Esophagus muscularis mucosa (tissue), 4 donors: ENCODE measurements at regions not wholly inside any gene's neighbourhood (a gene's known extent, or its start where the extent isn't known, plus 50 kb on each side); places are given as distances from the start of the nearest gene placed in this dataset.

Experiments used
- DNase-seq: peaks from one replicate; pipeline ENCODE4 v3.0.0-alpha.2; 2017; ENCODE audit errors: extremely low spot score
- H3K27ac ChIP-seq, 4 donors: fragments of 200-600 bp; sonication (generic); replicated peaks in 1 of 4; 1 replicate in 3 of 4; 2 replicates in 1 of 4; pipeline ENCODE4 v1.5.1; 2016 to 2019; ENCODE audit warnings: mild to moderate bottlenecking in 1 of 4
- H3K27me3 ChIP-seq, 4 donors: fragments of 200-600 bp; sonication (generic); one replicate each; pipeline versions ENCODE4 v1.5.1 to v1.6.0; 2016 to 2019
- H3K36me3 ChIP-seq, 4 donors: fragments of 200-600 bp; sonication (generic); one replicate each; pipeline ENCODE4 v1.5.1; 2016 to 2019
- H3K4me1 ChIP-seq, 4 donors: fragments of 200-600 bp; sonication (generic); one replicate each; pipeline ENCODE4 v1.5.1; 2016 to 2019
- H3K4me3 ChIP-seq, 4 donors: fragments of 200-600 bp; sonication (generic); 1 replicate in 2 of 4; 2 replicates in 2 of 4; pipeline ENCODE4 v1.5.1; 2016 to 2019; ENCODE audit warnings: mild to moderate bottlenecking in 4 of 4, moderate library complexity in 1 of 4
- H3K9me3 ChIP-seq, 4 donors: fragments of 200-600 bp; sonication (generic); 1 replicate in 3 of 4; 2 replicates in 1 of 4; pipeline ENCODE4 v1.5.1; 2016 to 2019
- CTCF ChIP-seq, 3 experiments: fragments of 200-600 bp in 2 of 3; fragments of 450-650 bp in 1 of 3; sonication (generic) in 2 of 3; IDR thresholded peaks; one replicate each; pipeline ENCODE4 v1.5.1; 2017 to 2019; ENCODE audit warnings: antibody characterized with exemption in 3 of 3, mild to moderate bottlenecking in 2 of 3, moderate library complexity in 1 of 3
- EP300 ChIP-seq: sonication (generic); formaldehyde crosslinking; IDR thresholded peaks from one replicate; pipeline ENCODE4 v1.6.1; 2017; ENCODE audit warnings: antibody characterized with exemption
- POLR2A ChIP-seq: fragments of 450-650 bp; IDR thresholded peaks from one replicate; pipeline ENCODE4 v1.6.1; 2017; ENCODE audit warnings: antibody characterized with exemption, moderate library complexity, mild to moderate bottlenecking, low read depth
- POLR2AphosphoS5 ChIP-seq, 2 donors: sonication (generic); formaldehyde crosslinking; IDR thresholded peaks; one replicate each; pipeline ENCODE4 v1.6.1; 2017; ENCODE audit warnings: antibody characterized with exemption in 2 of 2
- WGBS: methylation state at CpG from one replicate; pipeline ENCODE4 v1.1.5; 2018; 5-methylcytosine and 5-hydroxymethylcytosine counted together
- intact Hi-C: fragments of 100-400 bp; cut with DNase I; formaldehyde crosslinking; loops from one replicate; pipeline ENCODE4 v1.15.1; 2023

- intact Hi-C loops, result no loop called here
- H3K4me1 ChIP-seq, result no peaks in the 10 kb centered on the region
- no peaks in the 10 kb centered on the region for H3K9me3 ChIP-seq
- DNase-seq, result no peak
- H3K27ac ChIP-seq, result no peak overlapping the region
- H3K27me3 ChIP-seq, result peaks cover 0 to 22% (median 0%) of the 10 kb centered on the region in 4 donors
- no peak overlapping the region for H3K4me3 ChIP-seq
- no peaks in the 10 kb centered on the region for H3K36me3 ChIP-seq
- TF ChIP-seq POLR2AphosphoS5 (IDR thresholded peaks at IDR 0.05) (no peak), EP300 (no peak), CTCF (IDR thresholded peaks at IDR 0.05) (no peak), POLR2A (no peak)
- WGBS, result 80% methylated on average over 15 of the region's 16 CpGs
These were observed 658.5 kb downstream of the BRD1 start for GRCh38 chr22:49169074-49169744.

- no peak overlapping the region for H3K4me3 ChIP-seq
- TF ChIP-seq CTCF (IDR thresholded peaks at IDR 0.05) (no peak), POLR2A (no peak), POLR2AphosphoS5 (IDR thresholded peaks at IDR 0.05) (no peak), EP300 (no peak)
- peaks cover 0 to 31% (median 0%) of the 10 kb centered on the region in 4 donors for H3K27me3 ChIP-seq
- no peak overlapping the region for H3K27ac ChIP-seq
- H3K4me1 ChIP-seq, result no peaks in the 10 kb centered on the region
- no peaks in the 10 kb centered on the region for H3K9me3 ChIP-seq
- no peak for DNase-seq
- intact Hi-C loops, result no loop called here
- WGBS, result 87% methylated on average over 34 of the region's 34 CpGs
- no peaks in the 10 kb centered on the region for H3K36me3 ChIP-seq
These were observed 659.4 kb downstream of the BRD1 start for GRCh38 chr22:49168219-49168813.

- H3K36me3 ChIP-seq, result no peaks in the 10 kb centered on the region
- no peak overlapping the region for H3K27ac ChIP-seq
- 70% methylated on average over 11 of the region's 11 CpGs for whole genome bisulfite sequencing
- no peaks in the 10 kb centered on the region for H3K9me3 ChIP-seq
- H3K4me3 ChIP-seq, result no peak overlapping the region
- H3K4me1 ChIP-seq, result no peaks in the 10 kb centered on the region
- no peak for TF ChIP-seq EP300
- TF ChIP-seq POLR2A, result no peak
- TF ChIP-seq POLR2AphosphoS5 (IDR thresholded peaks at IDR 0.05), result no peak
- TF ChIP-seq CTCF (IDR thresholded peaks at IDR 0.05), result no peak
- no peak for DNase-seq
- intact Hi-C loops, result no loop called here
- peaks cover 0 to 42% (median 0%) of the 10 kb centered on the region in 4 donors for H3K27me3 ChIP-seq
These were observed 660.9 kb downstream of the BRD1 start for GRCh38 chr22:49166746-49167145.

- Histone ChIP-seq H3K27me3 (peaks cover 0 to 46% (median 0%) of the 10 kb centered on the region in 4 donors), H3K27ac (no peak overlapping the region), H3K36me3 (no peaks in the 10 kb centered on the region), H3K9me3 (no peaks in the 10 kb centered on the region), H3K4me3 (no peak overlapping the region), H3K4me1 (no peaks in the 10 kb centered on the region)
- DNase-seq, result no peak
- 82% methylated on average over 13 of the region's 13 CpGs for WGBS
- TF ChIP-seq POLR2A (no peak), CTCF (IDR thresholded peaks at IDR 0.05) (no peak), POLR2AphosphoS5 (IDR thresholded peaks at IDR 0.05) (no peak), EP300 (no peak)
- intact Hi-C loops, result no loop called here
These were observed 661.5 kb downstream of the BRD1 start for GRCh38 chr22:49166211-49166610.
